Neural crest cell (in vitro differentiated cells): ENCODE measurements at regions not wholly inside any gene's neighbourhood (a gene's known extent, or its start where the extent isn't known, plus 50 kb on each side); places are given as distances from the start of the nearest gene placed in this dataset.
"Not testable (repeated sequence)": the region's sequence is repeated elsewhere in the genome, so short reads cannot be mapped to it uniquely, and the experiment has no call there.

Source experiments
- DNase-seq: peaks from one replicate; pipeline ENCODE4 v3.0.0; 2021; ENCODE audit warnings: low read depth, mixed read lengths, low spot score
- H3K27ac Mint-ChIP-seq: one replicate; pipeline ENCODE4 v1.8.0; 2021; ENCODE audit warnings: mild to moderate bottlenecking, mixed read lengths; ENCODE audit not compliant: unreplicated experiment
- H3K27me3 Mint-ChIP-seq: 2 replicates; pipeline ENCODE4 v1.8.0; 2021; ENCODE audit warnings: low read depth, mild to moderate bottlenecking, mixed read lengths
- H3K36me3 Mint-ChIP-seq: 2 replicates; pipeline ENCODE4 v1.8.0; 2021; ENCODE audit warnings: low read depth, mild to moderate bottlenecking, mixed read lengths
- H3K4me1 Mint-ChIP-seq: 2 replicates; pipeline ENCODE4 v1.8.0; 2021; ENCODE audit warnings: mixed read lengths
- H3K4me3 Mint-ChIP-seq: one replicate; pipeline ENCODE4 v1.8.0; 2021; ENCODE audit warnings: mild to moderate bottlenecking, mixed read lengths
- H3K9me3 Mint-ChIP-seq: 2 replicates; pipeline ENCODE4 v1.8.0; 2021; ENCODE audit warnings: mixed read lengths
- TF ChIP-seq, protein P1 (sequence below): fragments of 200-600 bp; sonication (generic); conservative IDR thresholded peaks from 2 replicates; pipeline ENCODE4 v1.5.0; 2021; ENCODE audit warnings: antibody characterized with exemption, mild to moderate bottlenecking

DNA sequence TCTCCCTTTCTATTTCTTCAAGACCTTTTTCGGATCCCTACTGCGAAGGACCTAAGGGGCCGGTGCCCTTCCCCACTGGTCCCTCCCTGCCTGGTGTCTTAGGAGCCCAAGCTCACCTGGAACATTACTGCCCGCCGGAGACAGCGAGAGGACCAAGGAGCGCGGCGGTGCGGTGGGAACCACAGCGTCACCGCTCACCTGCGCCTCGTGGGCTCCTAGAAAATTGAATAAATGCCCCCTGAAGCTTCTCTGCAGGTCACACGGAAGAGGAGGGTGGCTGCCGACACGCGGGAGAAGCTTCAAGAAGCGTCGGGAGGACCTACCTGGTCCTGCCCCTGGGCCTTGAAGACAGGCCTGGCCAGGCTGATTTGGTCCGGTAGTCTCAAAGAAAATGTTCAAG lies 65.2 kb downstream of the PPIAL4A start:
- DNase-seq = no peak
- Mint-ChIP-seq H3K36me3 (peaks cover 12% of the 10 kb centered on the region), H3K4me1 (peaks cover 16% of the 10 kb centered on the region), H3K9me3 (peaks cover 6% of the 10 kb centered on the region), H3K27ac (no peak overlapping the region), H3K27me3 (no peaks in the 10 kb centered on the region), H3K4me3 (no peak overlapping the region)
- TF ChIP-seq, protein P1, sequence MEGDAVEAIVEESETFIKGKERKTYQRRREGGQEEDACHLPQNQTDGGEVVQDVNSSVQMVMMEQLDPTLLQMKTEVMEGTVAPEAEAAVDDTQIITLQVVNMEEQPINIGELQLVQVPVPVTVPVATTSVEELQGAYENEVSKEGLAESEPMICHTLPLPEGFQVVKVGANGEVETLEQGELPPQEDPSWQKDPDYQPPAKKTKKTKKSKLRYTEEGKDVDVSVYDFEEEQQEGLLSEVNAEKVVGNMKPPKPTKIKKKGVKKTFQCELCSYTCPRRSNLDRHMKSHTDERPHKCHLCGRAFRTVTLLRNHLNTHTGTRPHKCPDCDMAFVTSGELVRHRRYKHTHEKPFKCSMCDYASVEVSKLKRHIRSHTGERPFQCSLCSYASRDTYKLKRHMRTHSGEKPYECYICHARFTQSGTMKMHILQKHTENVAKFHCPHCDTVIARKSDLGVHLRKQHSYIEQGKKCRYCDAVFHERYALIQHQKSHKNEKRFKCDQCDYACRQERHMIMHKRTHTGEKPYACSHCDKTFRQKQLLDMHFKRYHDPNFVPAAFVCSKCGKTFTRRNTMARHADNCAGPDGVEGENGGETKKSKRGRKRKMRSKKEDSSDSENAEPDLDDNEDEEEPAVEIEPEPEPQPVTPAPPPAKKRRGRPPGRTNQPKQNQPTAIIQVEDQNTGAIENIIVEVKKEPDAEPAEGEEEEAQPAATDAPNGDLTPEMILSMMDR = no peak

DNA sequence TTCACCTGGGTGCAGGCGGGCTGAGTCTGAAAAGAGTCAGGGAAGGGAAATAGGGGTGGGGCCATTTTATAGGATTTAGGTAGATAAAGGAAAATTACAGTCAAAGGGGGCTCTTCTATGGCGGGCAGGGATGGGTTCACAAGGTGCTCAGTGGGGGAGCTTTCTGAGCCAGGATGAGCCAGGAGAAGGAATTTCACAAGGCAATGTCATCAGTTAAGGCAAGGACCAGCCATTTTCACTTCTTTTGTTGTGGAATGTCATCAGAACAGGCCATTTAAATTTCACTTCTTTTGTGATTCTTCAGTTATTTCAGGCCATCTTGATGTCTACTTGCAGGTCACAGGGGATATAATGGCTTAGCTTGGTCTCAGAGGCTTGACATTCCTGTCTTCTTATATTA lies 66.4 kb downstream of the PPIAL4A start:
- H3K27me3 Mint-ChIP-seq, DNase-seq, H3K27ac Mint-ChIP-seq, H3K4me3 Mint-ChIP-seq, H3K9me3 Mint-ChIP-seq: not testable (repeated sequence)
- Mint-ChIP-seq H3K36me3 (peaks cover 12% of the 10 kb centered on the region), H3K4me1 (peaks cover 16% of the 10 kb centered on the region)

DNA sequence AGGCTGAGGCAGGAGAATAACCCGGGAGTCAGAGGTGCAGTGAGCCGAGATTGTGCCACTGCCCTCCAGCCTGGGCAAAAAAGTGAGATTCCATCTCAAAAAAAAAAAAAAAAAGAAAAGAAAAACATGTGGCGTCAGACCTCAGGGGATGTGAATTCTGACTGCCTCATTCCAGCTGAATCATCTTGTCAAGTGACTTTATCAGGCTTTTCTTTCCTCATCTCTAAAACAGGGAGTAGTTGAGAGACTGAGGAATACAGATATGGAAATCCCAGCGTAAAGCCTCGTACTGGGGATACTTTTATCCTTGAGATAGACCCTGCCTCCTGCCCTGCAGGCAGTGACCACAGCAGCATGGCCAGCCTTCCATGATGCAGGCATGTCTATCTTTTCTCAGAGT lies 76.4 kb downstream of the PPIAL4A start:
- H3K4me1 Mint-ChIP-seq, H3K27ac Mint-ChIP-seq, H3K4me3 Mint-ChIP-seq, H3K36me3 Mint-ChIP-seq, H3K9me3 Mint-ChIP-seq, DNase-seq, H3K27me3 Mint-ChIP-seq: not testable (repeated sequence)

DNA sequence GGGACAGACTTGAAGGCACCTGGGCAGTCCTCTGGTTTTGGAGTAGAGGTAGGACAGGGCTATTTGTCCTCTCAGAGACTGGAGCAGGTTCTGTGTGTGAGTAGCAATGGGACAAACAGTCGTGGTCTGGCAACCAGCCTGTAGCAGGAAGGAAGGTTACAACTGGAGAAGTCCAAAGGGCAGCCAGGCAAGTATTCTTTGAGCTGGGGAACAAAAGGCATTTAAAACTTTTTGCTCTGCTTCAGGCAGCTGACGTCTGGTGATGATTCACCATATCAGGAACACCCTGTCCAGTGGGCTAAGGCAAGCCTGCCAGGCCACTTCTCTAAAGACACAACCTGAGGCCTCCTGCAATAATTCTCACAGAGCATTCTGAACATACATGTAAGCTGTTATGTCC lies 83.3 kb downstream of the PPIAL4A start:
- H3K27me3 Mint-ChIP-seq, H3K27ac Mint-ChIP-seq, H3K9me3 Mint-ChIP-seq, H3K4me1 Mint-ChIP-seq, H3K36me3 Mint-ChIP-seq, DNase-seq, H3K4me3 Mint-ChIP-seq: not testable (repeated sequence)

DNA sequence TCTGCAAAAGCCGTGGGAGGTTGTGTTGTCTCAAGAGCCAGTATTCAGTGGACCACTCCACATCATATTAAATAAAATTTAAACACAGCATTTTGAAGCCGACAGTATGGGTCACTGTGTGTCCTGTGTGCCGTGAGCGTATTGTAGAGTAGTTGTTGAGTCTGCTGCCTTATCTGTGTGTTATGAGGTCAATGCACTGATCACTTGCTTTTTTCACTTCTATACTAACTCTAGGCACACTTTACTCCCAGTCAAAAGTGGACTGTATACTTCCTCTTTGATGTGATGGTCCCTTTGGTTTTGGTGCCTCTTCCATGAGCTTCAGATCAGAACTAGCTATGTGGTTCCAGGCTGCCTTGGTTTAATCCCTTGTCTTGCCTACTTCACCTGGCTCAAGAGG lies 84.3 kb downstream of the PPIAL4A start:
- not testable (repeated sequence) for H3K4me3 Mint-ChIP-seq, DNase-seq, H3K4me1 Mint-ChIP-seq, H3K9me3 Mint-ChIP-seq, H3K36me3 Mint-ChIP-seq, H3K27ac Mint-ChIP-seq, H3K27me3 Mint-ChIP-seq

DNA sequence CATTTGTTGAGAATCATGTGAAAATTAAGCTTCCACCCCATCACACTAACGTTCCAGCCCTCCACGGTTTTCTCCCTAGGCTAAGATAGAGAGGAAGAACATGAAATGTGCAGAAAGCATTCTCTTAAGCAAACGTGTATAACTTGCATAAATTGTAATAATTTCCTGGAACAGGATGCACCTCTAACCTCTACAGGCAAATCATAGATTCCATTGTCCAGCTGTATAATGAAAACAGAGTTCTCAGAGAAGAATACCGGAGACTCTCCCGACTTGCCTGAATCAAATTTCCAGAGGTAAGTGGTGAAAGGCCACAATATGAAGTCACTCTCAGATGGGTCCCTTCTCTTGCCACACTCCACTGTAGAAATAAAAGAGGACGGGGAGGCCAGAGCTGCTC lies 87.7 kb downstream of the PPIAL4A start:
- not testable (repeated sequence) for H3K4me1 Mint-ChIP-seq, H3K4me3 Mint-ChIP-seq, H3K9me3 Mint-ChIP-seq, H3K27ac Mint-ChIP-seq, DNase-seq, H3K36me3 Mint-ChIP-seq, H3K27me3 Mint-ChIP-seq

DNA sequence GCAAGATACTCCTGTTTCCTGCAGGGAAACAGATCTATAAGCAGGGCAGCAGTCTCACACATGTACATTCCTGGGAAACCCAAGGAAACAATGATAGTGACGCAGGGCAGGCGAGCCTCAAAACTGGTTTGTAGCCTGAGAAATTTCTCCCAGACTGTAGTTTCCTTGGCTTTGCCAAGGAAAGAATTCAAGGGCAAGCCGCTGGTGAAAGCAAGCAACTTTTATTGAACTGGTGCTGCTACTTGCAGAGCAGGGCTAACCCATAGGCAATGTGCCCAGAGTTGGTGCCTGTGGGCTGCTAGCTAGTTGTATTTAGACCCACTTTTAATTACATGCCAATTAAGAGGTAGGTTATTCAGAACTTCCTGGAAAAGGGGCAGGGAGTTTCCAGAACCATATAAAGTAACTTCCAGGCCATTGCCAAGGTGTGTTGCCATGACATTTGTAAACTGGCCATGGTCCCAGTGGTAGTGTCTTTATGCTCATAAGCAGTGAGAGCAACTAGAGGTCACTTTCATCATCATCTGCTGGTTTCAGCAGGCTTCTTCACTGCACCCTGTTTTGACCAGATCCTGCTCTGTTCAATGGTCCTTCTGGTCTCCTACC lies 92.0 kb downstream of the PPIAL4A start:
- H3K27me3 Mint-ChIP-seq, H3K4me1 Mint-ChIP-seq, H3K36me3 Mint-ChIP-seq, H3K9me3 Mint-ChIP-seq, DNase-seq, H3K4me3 Mint-ChIP-seq, H3K27ac Mint-ChIP-seq: not testable (repeated sequence)

DNA sequence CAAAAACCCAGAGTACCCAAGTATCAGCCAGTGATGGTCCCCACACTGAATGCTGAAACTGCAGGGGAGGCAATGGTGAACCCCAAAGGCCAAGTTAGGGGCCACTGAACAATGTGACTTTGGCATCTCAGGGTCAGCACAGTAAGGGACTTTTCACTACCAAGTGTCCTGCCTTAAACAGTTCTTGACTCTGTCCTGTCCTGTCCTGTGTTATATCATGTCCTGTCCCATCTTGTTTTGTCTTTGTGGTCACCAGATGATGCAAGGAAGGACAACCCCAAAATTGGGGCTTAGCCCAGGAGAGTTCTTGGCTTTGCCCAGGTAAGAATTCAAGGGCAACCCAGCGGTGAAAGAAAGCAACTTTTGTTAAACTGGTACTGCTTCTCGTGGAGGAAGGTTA lies 105.0 kb downstream of the PPIAL4A start:
- DNase-seq, H3K27me3 Mint-ChIP-seq, H3K27ac Mint-ChIP-seq, H3K36me3 Mint-ChIP-seq, H3K9me3 Mint-ChIP-seq, H3K4me1 Mint-ChIP-seq, H3K4me3 Mint-ChIP-seq: not testable (repeated sequence)

DNA sequence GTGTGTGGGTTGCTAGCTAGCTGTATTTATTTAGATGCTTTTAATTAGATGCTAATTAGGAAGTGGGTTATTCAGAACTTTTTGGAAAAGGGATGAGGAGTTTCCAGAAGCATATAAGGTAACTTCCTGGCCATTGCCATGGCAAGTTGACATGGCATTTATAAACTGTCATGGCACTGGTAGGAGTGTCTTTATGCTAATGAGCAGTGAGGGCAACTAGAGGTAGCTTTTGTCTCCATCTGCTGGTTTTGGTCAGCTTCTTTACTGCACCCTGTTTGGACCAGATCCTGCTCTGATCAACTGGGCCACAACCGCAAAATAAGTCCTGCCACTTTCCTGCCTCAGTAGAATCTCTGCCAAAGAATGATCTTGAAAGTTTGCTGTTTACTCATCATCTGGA lies 105.5 kb downstream of the PPIAL4A start:
- not testable (repeated sequence) for H3K9me3 Mint-ChIP-seq, H3K36me3 Mint-ChIP-seq, DNase-seq, H3K27me3 Mint-ChIP-seq, H3K4me1 Mint-ChIP-seq, H3K4me3 Mint-ChIP-seq, H3K27ac Mint-ChIP-seq

DNA sequence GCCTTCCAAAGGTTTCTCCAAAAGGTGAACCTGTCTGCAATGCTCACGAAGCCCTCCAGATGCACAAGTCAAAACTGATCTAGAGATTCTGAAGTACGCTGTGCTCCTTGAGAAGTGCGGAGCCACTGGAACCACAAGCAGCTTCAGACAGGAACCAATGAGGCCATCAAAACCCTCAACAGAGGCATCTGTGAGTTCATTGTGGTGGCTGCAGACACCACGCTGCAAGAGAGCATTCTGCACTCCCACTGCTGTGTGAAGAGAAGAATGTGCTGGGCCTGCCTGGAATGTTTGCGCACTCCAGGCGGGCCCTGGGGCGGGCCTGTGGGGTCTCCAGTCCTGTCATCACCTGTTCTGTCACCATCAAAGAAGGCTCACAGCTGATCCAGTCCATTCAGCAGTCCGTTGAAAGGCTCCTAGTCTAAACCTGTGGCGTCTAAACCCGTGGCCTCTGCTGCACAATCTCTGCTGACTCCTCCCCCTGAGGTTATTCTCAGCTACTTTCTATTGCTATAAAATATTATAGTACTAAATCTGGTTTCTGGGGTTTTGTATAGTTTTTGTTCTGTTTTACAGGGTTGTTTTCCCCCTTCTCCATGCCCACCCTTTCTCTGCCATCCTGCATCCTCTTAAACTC lies 111.6 kb downstream of the PPIAL4A start:
- H3K36me3 Mint-ChIP-seq, H3K4me3 Mint-ChIP-seq, DNase-seq, H3K9me3 Mint-ChIP-seq, H3K27me3 Mint-ChIP-seq, H3K27ac Mint-ChIP-seq, H3K4me1 Mint-ChIP-seq: not testable (repeated sequence)

DNA sequence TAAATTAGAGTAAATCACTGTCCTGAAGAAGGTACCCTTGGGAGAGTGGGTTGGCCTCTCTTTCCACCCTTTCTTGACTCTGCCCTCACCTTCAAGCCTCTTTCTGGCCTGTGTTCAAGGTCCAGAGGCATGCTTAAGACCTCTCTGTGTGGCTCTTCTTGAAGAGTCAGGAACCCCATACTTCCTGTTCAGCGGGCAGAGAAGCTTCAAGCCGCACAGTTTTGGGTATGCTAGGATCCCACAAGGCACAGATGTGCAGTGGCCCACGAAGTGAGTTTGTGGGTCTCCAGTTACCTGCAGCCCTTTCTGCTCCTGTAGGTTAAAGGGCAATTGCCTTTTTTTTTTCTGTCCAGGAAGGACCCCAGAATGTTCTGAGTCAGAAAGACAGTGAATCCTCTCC lies 113.7 kb downstream of the PPIAL4A start:
- H3K36me3 Mint-ChIP-seq, H3K4me1 Mint-ChIP-seq, H3K9me3 Mint-ChIP-seq, H3K4me3 Mint-ChIP-seq, H3K27ac Mint-ChIP-seq, H3K27me3 Mint-ChIP-seq, DNase-seq: not testable (repeated sequence)

DNA sequence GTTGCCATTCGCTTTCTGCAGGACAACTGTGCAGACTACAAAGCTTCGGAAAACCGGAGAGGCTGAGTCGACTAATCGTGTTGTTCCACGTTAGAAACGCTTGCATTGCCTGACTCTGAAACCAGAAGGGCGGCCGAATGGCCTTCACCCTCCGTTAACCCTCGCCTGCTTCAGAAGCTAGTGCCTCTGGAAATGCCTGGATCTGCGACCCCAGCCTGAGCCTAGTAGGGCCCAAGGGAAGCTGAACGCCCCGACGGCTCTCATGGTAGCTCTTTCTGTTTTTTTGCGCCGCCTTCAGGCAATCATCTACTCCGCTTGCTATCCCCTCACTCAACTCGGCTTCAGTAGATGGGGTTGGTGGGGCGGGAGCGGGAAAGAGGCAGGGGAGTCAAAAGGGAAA lies 117.3 kb downstream of the PPIAL4A start:
- H3K4me3 Mint-ChIP-seq, H3K9me3 Mint-ChIP-seq, H3K27ac Mint-ChIP-seq, H3K36me3 Mint-ChIP-seq, H3K27me3 Mint-ChIP-seq, DNase-seq, H3K4me1 Mint-ChIP-seq: not testable (repeated sequence)

DNA sequence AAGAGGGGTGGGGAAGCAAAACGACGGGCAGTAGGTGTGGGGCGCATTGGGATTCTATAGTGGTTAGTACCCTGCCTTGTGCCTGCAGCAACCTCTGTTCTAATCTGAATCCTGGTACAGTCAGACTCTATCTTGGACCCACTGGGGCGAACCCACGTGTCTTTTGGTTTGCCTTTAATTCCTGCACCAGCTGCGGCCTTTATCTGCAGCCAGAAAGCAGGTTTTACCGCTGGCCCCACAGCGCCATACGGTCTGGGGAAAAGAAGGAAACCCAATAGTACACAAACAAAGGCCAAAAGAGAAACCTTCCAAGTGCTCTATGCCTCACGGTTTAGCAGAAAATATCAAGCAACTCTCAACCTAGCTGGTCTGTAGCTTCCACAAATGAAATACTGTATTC lies 118.2 kb downstream of the PPIAL4A start:
- not testable (repeated sequence) for H3K36me3 Mint-ChIP-seq, H3K27me3 Mint-ChIP-seq, H3K4me3 Mint-ChIP-seq, H3K27ac Mint-ChIP-seq, H3K9me3 Mint-ChIP-seq, DNase-seq, H3K4me1 Mint-ChIP-seq
